ENCODE measurements at regions not wholly inside any gene's neighbourhood (a gene's known extent, or its start where the extent isn't known, plus 50 kb on each side); places are given as distances from the start of the nearest gene placed in this dataset.

DNA sequence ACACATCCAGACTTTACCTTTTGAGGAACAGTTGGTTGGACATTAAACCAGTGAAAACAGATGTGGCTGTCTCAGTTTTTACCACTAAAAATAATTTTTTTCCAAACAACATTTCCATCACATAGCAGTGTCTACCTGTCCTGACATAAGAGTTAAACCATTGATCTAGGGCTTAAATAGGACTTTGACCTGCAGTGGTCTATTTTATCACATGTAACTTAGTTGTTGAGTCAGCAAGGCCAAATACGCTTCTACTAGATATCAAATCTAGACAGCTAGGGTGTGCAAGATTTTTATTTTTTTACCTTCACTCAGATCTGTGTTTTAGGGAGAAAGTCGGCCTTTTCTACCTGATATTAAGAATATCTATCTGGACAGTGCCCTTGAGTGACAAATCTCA, 88.8 kb upstream of the ZFP64 start:
- POLR2A ChIA-PET (ENCODE audit: partially characterized antibody): no interaction called here
- Histone ChIP-seq H4K5ac (ENCODE audit: insufficient read length, low read depth, low read length) (no peak overlapping the region), H3K27ac (ENCODE audit: low read depth, low read length) (no peak overlapping the region), H3K79me2 (ENCODE audit: control insufficient read depth in 1 of 2, insufficient read depth in 2 of 2, low read length in 2 of 2) (no peaks in the 10 kb centered on the region), H3K23me2 (ENCODE audit: low read depth, low read length) (no peaks in the 10 kb centered on the region), H2BK120ac (replicated peaks; ENCODE audit: low read depth, low read length) (no peak overlapping the region), H3K14ac (ENCODE audit: insufficient read length) (no peak overlapping the region), H3K9me3 (ENCODE audit: insufficient read depth in 2 of 2, low read depth in 1 of 2, low read length in 1 of 2) (no peaks in the 10 kb centered on the region), H3K4me2 (ENCODE audit: insufficient read depth in 1 of 2, low read depth in 2 of 2, low read length in 2 of 2) (no peak overlapping the region), H2AK5ac (ENCODE audit: low read depth, low read length) (no peak overlapping the region), H3K4ac (replicated peaks; ENCODE audit: insufficient read length, low read depth, low read length) (no peak overlapping the region), H2BK12ac (ENCODE audit: low read depth, low read length) (no peak overlapping the region), H2BK5ac (ENCODE audit: low read depth, low read length) (no peak overlapping the region), H3K4me1 (replicated peaks in 1 of 4; ENCODE audit: control insufficient read depth in 3 of 4, insufficient read depth in 4 of 4, low read length in 3 of 4) (no peaks in the 10 kb centered on the region), H3K79me1 (ENCODE audit: low read depth, low read length) (no peaks in the 10 kb centered on the region), H3K4me3 (ENCODE audit: extremely low read depth in 1 of 4, insufficient read depth in 2 of 4, low read depth in 3 of 4, low read length in 4 of 4) (no peak overlapping the region), H4K8ac (ENCODE audit: extremely low read depth, insufficient read depth, low read length) (no peak overlapping the region), H3K18ac (ENCODE audit: extremely low read depth, low read length) (no peak overlapping the region), H4K91ac (replicated peaks; ENCODE audit: insufficient read length, low read length) (no peak overlapping the region), H3K23ac (ENCODE audit: insufficient read length) (no peak overlapping the region), H4K20me1 (replicated peaks in 1 of 2; ENCODE audit: control insufficient read depth in 1 of 2, insufficient read depth in 2 of 2, low read length in 2 of 2) (no peaks in the 10 kb centered on the region), H3K27me3 (replicated peaks in 1 of 4; ENCODE audit: control insufficient read depth in 3 of 4, extremely low read depth in 1 of 4, insufficient read depth in 3 of 4, low read length in 3 of 4) (peaks cover 0 to 1% (median 0%) of the 10 kb centered on the region in 4 experiments; a peak in 1 of 7 replicates), H3K56ac (replicated peaks; ENCODE audit: insufficient read length, low read depth, low read length) (no peak overlapping the region), H2AFZ (ENCODE audit: low read length) (no peak overlapping the region), H3K36me3 (ENCODE audit: control insufficient read depth in 2 of 4, insufficient read depth in 4 of 4, low read length in 3 of 4) (no peaks in the 10 kb centered on the region), H2BK15ac (ENCODE audit: low read length) (no peak overlapping the region), H3K9ac (replicated peaks in 1 of 4; ENCODE audit: extremely low read depth in 1 of 4, low read depth in 3 of 4, low read length in 3 of 4) (no peak overlapping the region), H2BK20ac (ENCODE audit: low read length) (no peak overlapping the region)
- no peak for FAIRE-seq
- 86% methylated on average over 2 of the region's 2 CpGs; no CpG with 5 or more reads in 1 of the 2 experiments for WGBS, 2 experiments (ENCODE audit: extremely low coverage in 1 of 2, insufficient coverage in 1 of 2, insufficient read length in 1 of 2, insufficient replicate concordance in 2 of 2, low coverage in 1 of 2, low lambda C conversion rate in 2 of 2, missing lambda C conversion rate in 1 of 2)
- CTCF ChIA-PET (ENCODE audit: partially characterized antibody): interaction anchor here (0.7 to 2.5 kb wide), 3 partner anchors 9 to 32 kb away, joined by 3 to 12 read pairs (median 3); no protein-coding TSS in a partner anchor
- TF ChIP-seq BACH1 (IDR thresholded peaks at IDR 0.05; ENCODE audit: low read length) (no peak), EZH2 (IDR thresholded peaks at IDR 0.05; ENCODE audit: low read depth, low read length, severe bottlenecking) (no peak)
- DNase-seq (ENCODE audit: low read depth in 1 of 2, low spot score in 2 of 2): no peak

Measured in H1 (cell line).